Spleen (tissue), 7 donors: ENCODE measurements at regions not wholly inside any gene's neighbourhood (a gene's known extent, or its start where the extent isn't known, plus 50 kb on each side); places are given as distances from the start of the nearest gene placed in this dataset.

ENCODE experiments used
- POLR2A ChIP-seq, 3 donors: fragments of 450-650 bp; IDR thresholded peaks; one replicate each; pipeline ENCODE4 v1.5.1; 2017; ENCODE audit warnings: antibody characterized with exemption in 3 of 3, mild to moderate bottlenecking in 1 of 3
- TF ChIP-seq, protein P1 (sequence below), 11 experiments: fragments of 200-600 bp in 7 of 11; fragments of 450-650 bp in 4 of 11; sonication (generic) in 4 of 11; IDR thresholded peaks in 8 of 11; conservative IDR thresholded peaks in 3 of 11; 1 replicate in 7 of 11; 2 replicates in 4 of 11; pipeline versions ENCODE4 v1.4.0 to v1.8.0; 2016 to 2021; ENCODE audit warnings: antibody characterized with exemption in 11 of 11, inconsistent platforms in 4 of 11, mild to moderate bottlenecking in 1 of 11
- donor health status: DM: no; HTN: no; CAD: no; lungs with moderate emphysema.
- donor health status: DM: no; HTN: no; CAD: no.
- donor health status: DM: no; HTN: no; CAD: no.

- no peak for TF ChIP-seq POLR2A (IDR thresholded peaks at IDR 0.05)
- TF ChIP-seq, protein P1, sequence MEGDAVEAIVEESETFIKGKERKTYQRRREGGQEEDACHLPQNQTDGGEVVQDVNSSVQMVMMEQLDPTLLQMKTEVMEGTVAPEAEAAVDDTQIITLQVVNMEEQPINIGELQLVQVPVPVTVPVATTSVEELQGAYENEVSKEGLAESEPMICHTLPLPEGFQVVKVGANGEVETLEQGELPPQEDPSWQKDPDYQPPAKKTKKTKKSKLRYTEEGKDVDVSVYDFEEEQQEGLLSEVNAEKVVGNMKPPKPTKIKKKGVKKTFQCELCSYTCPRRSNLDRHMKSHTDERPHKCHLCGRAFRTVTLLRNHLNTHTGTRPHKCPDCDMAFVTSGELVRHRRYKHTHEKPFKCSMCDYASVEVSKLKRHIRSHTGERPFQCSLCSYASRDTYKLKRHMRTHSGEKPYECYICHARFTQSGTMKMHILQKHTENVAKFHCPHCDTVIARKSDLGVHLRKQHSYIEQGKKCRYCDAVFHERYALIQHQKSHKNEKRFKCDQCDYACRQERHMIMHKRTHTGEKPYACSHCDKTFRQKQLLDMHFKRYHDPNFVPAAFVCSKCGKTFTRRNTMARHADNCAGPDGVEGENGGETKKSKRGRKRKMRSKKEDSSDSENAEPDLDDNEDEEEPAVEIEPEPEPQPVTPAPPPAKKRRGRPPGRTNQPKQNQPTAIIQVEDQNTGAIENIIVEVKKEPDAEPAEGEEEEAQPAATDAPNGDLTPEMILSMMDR (IDR thresholded peaks at IDR 0.05 in 8 of 11, conservative IDR thresholded peaks at IDR 0.05 in 3 of 11) = no peak
Observed at GRCh38 chr9:111253742-111254437, 76.1 kb downstream of the OR2K2 start.
